ENCODE measurements at regions not wholly inside any gene's neighbourhood (a gene's known extent, or its start where the extent isn't known, plus 50 kb on each side); places are given as distances from the start of the nearest gene placed in this dataset.

DNA sequence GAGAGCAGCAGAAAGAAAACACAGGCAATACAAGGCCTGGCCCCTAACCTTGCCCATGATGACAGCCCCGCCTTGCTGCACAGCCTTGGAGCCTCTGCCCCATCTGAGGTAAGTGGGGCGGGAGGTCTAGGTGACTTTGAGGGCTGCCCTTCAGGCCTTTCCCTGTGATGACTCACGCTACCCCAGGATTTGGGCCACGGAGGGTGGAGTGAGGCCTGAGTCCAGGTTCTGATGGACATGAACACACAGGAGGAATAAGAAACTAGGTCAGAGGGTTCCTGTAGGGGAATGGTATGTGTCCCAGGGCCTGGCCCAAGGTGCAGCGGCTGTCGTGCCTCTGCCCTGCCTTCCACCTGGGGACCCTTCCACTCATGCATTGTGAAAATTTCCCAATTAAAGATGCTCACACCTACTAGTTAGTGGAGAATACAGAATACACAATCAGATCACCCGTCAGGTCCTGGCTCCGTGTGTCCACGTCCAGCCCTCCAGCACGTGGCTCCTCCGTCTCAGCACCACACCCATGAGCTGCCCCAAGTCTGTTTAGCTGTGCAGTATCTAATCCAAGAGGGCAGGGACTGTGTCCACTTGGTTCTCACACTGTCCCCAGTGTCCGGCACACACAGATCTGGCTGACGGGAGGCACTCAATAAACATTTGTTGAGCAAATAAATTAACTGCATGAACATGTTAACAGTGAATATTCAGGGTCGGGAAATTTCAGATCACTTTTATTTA, 111.0 kb downstream of the CHST1 start:
- Mint-ChIP-seq H3K27ac (ENCODE audit: unreplicated experiment) (no peak overlapping the region), H3K36me3 (ENCODE audit: insufficient read depth, unreplicated experiment) (no peaks in the 10 kb centered on the region), H3K4me1 (ENCODE audit: low read depth, unreplicated experiment) (peaks cover 9% of the 10 kb centered on the region), H3K27me3 (ENCODE audit: insufficient read depth, unreplicated experiment) (peaks cover 16% of the 10 kb centered on the region), H3K4me3 (ENCODE audit: unreplicated experiment) (no peak overlapping the region), H3K9me3 (ENCODE audit: unreplicated experiment) (no peaks in the 10 kb centered on the region)
- POLR2A ChIA-PET = no interaction called here
- CTCF ChIA-PET = no interaction called here
- H3K4me3 ChIP-seq (ENCODE audit: low read depth, low read length) = no peak overlapping the region
- no TSS peak for BruUV-seq (replicated peaks)
- no peaks in the 10 kb centered on the region; the same call in 1 of the 2 replicates for H3K27me3 ChIP-seq (replicated peaks; ENCODE audit: control insufficient read depth, insufficient read depth, low read length)
- no peaks in the 10 kb centered on the region for H3K9me3 ChIP-seq
- DNase-seq = no peak
- intact Hi-C loops (cut with micrococcal nuclease; ENCODE audit: unreplicated experiment) = no loop called here
- TF ChIP-seq, protein P1, sequence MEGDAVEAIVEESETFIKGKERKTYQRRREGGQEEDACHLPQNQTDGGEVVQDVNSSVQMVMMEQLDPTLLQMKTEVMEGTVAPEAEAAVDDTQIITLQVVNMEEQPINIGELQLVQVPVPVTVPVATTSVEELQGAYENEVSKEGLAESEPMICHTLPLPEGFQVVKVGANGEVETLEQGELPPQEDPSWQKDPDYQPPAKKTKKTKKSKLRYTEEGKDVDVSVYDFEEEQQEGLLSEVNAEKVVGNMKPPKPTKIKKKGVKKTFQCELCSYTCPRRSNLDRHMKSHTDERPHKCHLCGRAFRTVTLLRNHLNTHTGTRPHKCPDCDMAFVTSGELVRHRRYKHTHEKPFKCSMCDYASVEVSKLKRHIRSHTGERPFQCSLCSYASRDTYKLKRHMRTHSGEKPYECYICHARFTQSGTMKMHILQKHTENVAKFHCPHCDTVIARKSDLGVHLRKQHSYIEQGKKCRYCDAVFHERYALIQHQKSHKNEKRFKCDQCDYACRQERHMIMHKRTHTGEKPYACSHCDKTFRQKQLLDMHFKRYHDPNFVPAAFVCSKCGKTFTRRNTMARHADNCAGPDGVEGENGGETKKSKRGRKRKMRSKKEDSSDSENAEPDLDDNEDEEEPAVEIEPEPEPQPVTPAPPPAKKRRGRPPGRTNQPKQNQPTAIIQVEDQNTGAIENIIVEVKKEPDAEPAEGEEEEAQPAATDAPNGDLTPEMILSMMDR (IDR thresholded peaks at IDR 0.05; ENCODE audit: insufficient read depth in 1 of 2, low read depth in 1 of 2, low read length in 1 of 2, severe bottlenecking in 1 of 2, unreplicated experiment in 1 of 2) = no peak
- H3K36me3 ChIP-seq (ENCODE audit: control insufficient read depth, insufficient read depth, low read length) = no peaks in the 10 kb centered on the region; the same call in 1 of the 2 replicates
- no peaks in the 10 kb centered on the region for H3K4me1 ChIP-seq

DNA sequence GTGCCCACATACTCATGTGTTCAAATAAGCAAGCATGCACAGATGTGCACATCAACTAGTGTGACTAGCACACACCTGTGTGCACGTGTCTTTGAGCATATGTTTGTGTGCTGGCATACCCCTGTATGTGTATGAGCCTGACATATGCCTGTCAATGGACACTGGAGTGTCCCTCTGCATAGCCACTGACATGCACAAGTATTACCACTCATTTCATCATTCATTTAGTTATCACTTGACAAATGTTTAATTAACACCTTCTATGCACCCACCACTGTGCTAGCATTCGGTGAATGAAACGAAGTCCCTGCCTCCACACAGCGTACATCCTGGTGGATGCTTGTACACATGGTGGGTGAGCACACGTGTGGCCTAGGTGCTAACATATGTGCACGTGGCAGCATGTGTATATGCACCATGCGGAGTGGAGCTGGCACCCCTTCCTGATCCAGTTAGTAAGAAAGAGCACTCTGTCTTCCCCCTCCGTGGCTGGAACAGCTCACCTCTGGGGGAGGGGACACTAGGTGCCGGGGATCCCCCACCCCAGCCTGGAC, 112.0 kb downstream of the CHST1 start:
- H3K27ac Mint-ChIP-seq (ENCODE audit: unreplicated experiment) = no peak overlapping the region
- H3K36me3 Mint-ChIP-seq (ENCODE audit: insufficient read depth, unreplicated experiment) = no peaks in the 10 kb centered on the region

DNA sequence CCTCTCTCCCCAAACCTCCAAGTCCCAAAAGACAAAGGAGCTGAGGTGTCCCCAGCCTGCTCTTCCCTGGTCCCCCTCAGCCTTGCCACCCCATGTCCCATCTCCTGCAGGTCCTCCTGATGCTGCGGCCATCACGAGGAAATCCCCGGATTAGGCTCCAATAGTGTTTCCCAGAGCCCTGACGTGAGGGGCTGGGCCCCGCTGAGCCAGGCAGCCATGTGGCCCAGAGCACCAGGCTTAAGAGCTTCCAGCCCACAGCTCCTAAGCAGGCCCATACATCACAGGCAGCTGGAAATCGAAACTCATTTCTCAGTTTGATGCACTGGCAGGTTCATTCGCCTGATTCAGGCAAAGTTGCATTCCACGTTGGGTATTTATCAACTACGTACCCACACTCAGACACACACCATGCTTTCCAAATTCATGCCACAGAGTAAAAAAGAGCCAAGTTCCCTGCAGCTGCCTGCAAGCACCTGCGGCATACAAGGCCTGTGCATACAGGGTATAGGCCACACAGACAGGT, 114.2 kb downstream of the CHST1 start:
- Histone ChIP-seq H3K27me3 (replicated peaks; ENCODE audit: control insufficient read depth, insufficient read depth, low read length) (no peaks in the 10 kb centered on the region; the same call in 1 of the 2 replicates), H3K9me3 (no peaks in the 10 kb centered on the region), H3K4me1 (no peaks in the 10 kb centered on the region), H3K36me3 (ENCODE audit: control insufficient read depth, insufficient read depth, low read length) (no peaks in the 10 kb centered on the region; the same call in 1 of the 2 replicates), H3K4me3 (ENCODE audit: low read depth, low read length) (no peak overlapping the region)
- CTCF ChIA-PET = no interaction called here
- no peaks in the 10 kb centered on the region for H3K4me1 Mint-ChIP-seq (ENCODE audit: low read depth, unreplicated experiment)
- POLR2A ChIA-PET = no interaction called here
- no peak for DNase-seq
- TF ChIP-seq, protein P1 (IDR thresholded peaks at IDR 0.05; ENCODE audit: insufficient read depth in 1 of 2, low read depth in 1 of 2, low read length in 1 of 2, severe bottlenecking in 1 of 2, unreplicated experiment in 1 of 2) = no peak
- intact Hi-C loops (cut with micrococcal nuclease; ENCODE audit: unreplicated experiment) = no loop called here
- peaks cover 19% of the 10 kb centered on the region for H3K27me3 Mint-ChIP-seq (ENCODE audit: insufficient read depth, unreplicated experiment)
- no TSS peak for BruUV-seq (replicated peaks)
- no peak overlapping the region for H3K27ac Mint-ChIP-seq (ENCODE audit: unreplicated experiment)
- H3K4me3 Mint-ChIP-seq (ENCODE audit: unreplicated experiment) = no peak overlapping the region
- no peaks in the 10 kb centered on the region for H3K9me3 Mint-ChIP-seq (ENCODE audit: unreplicated experiment)
- H3K36me3 Mint-ChIP-seq (ENCODE audit: insufficient read depth, unreplicated experiment) = no peaks in the 10 kb centered on the region

More for the DNA sequence above, 112.0 kb downstream of the CHST1 start:
- no peaks in the 10 kb centered on the region; the same call in 1 of the 2 replicates for H3K36me3 ChIP-seq (ENCODE audit: control insufficient read depth, insufficient read depth, low read length)
- Mint-ChIP-seq H3K27me3 (ENCODE audit: insufficient read depth, unreplicated experiment) (peaks cover 23% of the 10 kb centered on the region), H3K4me3 (ENCODE audit: unreplicated experiment) (no peak overlapping the region), H3K4me1 (ENCODE audit: low read depth, unreplicated experiment) (peaks cover 9% of the 10 kb centered on the region), H3K9me3 (ENCODE audit: unreplicated experiment) (no peaks in the 10 kb centered on the region)
- BruUV-seq (replicated peaks) = no TSS peak
- TF ChIP-seq, protein P1 (IDR thresholded peaks at IDR 0.05; ENCODE audit: insufficient read depth in 1 of 2, low read depth in 1 of 2, low read length in 1 of 2, severe bottlenecking in 1 of 2, unreplicated experiment in 1 of 2) = no peak
- H3K4me3 ChIP-seq (ENCODE audit: low read depth, low read length) = no peak overlapping the region
- CTCF ChIA-PET = no interaction called here
- no peaks in the 10 kb centered on the region for H3K9me3 ChIP-seq
- H3K27me3 ChIP-seq (replicated peaks; ENCODE audit: control insufficient read depth, insufficient read depth, low read length) = no peaks in the 10 kb centered on the region; the same call in 1 of the 2 replicates
- DNase-seq = no peak
- intact Hi-C loops (cut with micrococcal nuclease; ENCODE audit: unreplicated experiment) = no loop called here
- POLR2A ChIA-PET = no interaction called here
- no peaks in the 10 kb centered on the region for H3K4me1 ChIP-seq

All from Caco-2 (cell line).